ENCODE measurements at regions not wholly inside any gene's neighbourhood (a gene's known extent, or its start where the extent isn't known, plus 50 kb on each side); places are given as distances from the start of the nearest gene placed in this dataset.

DNA sequence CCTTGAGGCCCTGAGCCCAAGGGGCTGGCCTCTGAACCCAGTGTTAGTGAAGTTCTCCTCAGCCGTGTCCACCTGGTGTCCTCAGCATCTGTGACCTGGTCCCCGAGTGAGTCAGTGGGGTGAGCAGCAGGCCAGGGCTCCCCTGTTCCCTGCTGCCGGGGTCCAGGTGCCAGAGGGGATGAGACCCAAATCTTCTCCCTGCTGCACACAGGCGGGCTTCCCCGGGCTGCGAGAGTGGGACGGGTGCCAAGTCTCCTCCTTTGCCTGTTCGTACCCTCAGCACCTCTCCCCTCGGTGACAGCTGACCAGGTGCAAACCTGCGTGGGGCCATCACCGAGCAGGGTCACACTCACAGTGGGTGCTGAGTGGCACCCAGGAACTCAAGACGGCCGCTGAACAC lies 514.5 kb downstream of the TBC1D22A start:
- H3K27ac ChIP-seq (ENCODE audit: low read length), result no peak overlapping the region
- ATAC-seq, result no peak
- H3K4me3 ChIP-seq (ENCODE audit: low read length), result no peak overlapping the region
- 87% methylated on average over 13 of the region's 13 CpGs for WGBS (ENCODE audit: insufficient coverage)
- H3K36me3 ChIP-seq (ENCODE audit: control insufficient read depth, insufficient read depth, low read length), result no peaks in the 10 kb centered on the region
- Mint-ChIP-seq H3K36me3 (no peaks in the 10 kb centered on the region), H3K9me3 (no peaks in the 10 kb centered on the region), H3K27ac (no peak overlapping the region), H3K4me1 (no peaks in the 10 kb centered on the region), H3K27me3 (ENCODE audit: low read depth in 2 of 2) (peaks cover 0 to 4% of the 10 kb centered on the region in 2 donors), H3K4me3 (no peak overlapping the region)
- H3K9me3 ChIP-seq (ENCODE audit: control insufficient read depth, insufficient read depth, low read length), result no peaks in the 10 kb centered on the region
- no peaks in the 10 kb centered on the region for H3K27me3 ChIP-seq (ENCODE audit: control insufficient read depth, insufficient read depth, low read length)
- DNase-seq, result no peak
- intact Hi-C loops (cut with micrococcal nuclease), result no loop called here
- no peaks in the 10 kb centered on the region for H3K4me1 ChIP-seq (ENCODE audit: control insufficient read depth, insufficient read depth, low read length)
- TF ChIP-seq, protein P1, sequence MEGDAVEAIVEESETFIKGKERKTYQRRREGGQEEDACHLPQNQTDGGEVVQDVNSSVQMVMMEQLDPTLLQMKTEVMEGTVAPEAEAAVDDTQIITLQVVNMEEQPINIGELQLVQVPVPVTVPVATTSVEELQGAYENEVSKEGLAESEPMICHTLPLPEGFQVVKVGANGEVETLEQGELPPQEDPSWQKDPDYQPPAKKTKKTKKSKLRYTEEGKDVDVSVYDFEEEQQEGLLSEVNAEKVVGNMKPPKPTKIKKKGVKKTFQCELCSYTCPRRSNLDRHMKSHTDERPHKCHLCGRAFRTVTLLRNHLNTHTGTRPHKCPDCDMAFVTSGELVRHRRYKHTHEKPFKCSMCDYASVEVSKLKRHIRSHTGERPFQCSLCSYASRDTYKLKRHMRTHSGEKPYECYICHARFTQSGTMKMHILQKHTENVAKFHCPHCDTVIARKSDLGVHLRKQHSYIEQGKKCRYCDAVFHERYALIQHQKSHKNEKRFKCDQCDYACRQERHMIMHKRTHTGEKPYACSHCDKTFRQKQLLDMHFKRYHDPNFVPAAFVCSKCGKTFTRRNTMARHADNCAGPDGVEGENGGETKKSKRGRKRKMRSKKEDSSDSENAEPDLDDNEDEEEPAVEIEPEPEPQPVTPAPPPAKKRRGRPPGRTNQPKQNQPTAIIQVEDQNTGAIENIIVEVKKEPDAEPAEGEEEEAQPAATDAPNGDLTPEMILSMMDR (IDR thresholded peaks at IDR 0.05), result no peak

DNA sequence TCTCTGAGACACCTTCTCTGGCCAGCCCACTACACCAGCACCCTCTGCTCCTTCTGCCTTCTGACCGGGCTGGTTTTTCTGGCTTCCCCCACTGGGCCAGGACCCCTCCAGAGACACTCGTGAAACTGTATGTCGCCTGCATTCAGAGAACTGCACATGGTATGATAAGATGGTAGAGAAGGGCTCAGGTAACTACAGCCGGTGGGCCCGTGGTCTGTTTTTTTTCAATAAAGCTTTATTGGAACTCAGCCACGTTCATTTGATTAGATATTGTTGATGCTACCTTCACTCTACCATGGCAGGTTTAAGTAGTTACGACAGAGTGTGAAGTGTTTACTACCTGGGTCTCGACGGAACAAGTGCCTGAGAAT lies 514.0 kb downstream of the TBC1D22A start:
- peaks cover 0 to 4% of the 10 kb centered on the region in 2 donors for H3K27me3 Mint-ChIP-seq (ENCODE audit: low read depth in 2 of 2)
- no peaks in the 10 kb centered on the region for H3K4me1 ChIP-seq (ENCODE audit: control insufficient read depth, insufficient read depth, low read length)
- H3K27ac ChIP-seq (ENCODE audit: low read length), result no peak overlapping the region
- H3K9me3 ChIP-seq (ENCODE audit: control insufficient read depth, insufficient read depth, low read length), result no peaks in the 10 kb centered on the region
- no peaks in the 10 kb centered on the region for H3K36me3 Mint-ChIP-seq
- DNase-seq (no peak), ATAC-seq (no peak)
- intact Hi-C loops (cut with micrococcal nuclease), result no loop called here
- H3K4me3 Mint-ChIP-seq, result no peak overlapping the region
- H3K4me3 ChIP-seq (ENCODE audit: low read length), result no peak overlapping the region
- no peaks in the 10 kb centered on the region for H3K36me3 ChIP-seq (ENCODE audit: control insufficient read depth, insufficient read depth, low read length)
- no peaks in the 10 kb centered on the region for H3K4me1 Mint-ChIP-seq
- TF ChIP-seq, protein P1 (IDR thresholded peaks at IDR 0.05), result no peak
- 91% methylated on average over 9 of the region's 9 CpGs for WGBS (ENCODE audit: insufficient coverage)
- H3K27me3 ChIP-seq (ENCODE audit: control insufficient read depth, insufficient read depth, low read length), result no peaks in the 10 kb centered on the region
- no peak overlapping the region for H3K27ac Mint-ChIP-seq
- no peaks in the 10 kb centered on the region for H3K9me3 Mint-ChIP-seq

DNA sequence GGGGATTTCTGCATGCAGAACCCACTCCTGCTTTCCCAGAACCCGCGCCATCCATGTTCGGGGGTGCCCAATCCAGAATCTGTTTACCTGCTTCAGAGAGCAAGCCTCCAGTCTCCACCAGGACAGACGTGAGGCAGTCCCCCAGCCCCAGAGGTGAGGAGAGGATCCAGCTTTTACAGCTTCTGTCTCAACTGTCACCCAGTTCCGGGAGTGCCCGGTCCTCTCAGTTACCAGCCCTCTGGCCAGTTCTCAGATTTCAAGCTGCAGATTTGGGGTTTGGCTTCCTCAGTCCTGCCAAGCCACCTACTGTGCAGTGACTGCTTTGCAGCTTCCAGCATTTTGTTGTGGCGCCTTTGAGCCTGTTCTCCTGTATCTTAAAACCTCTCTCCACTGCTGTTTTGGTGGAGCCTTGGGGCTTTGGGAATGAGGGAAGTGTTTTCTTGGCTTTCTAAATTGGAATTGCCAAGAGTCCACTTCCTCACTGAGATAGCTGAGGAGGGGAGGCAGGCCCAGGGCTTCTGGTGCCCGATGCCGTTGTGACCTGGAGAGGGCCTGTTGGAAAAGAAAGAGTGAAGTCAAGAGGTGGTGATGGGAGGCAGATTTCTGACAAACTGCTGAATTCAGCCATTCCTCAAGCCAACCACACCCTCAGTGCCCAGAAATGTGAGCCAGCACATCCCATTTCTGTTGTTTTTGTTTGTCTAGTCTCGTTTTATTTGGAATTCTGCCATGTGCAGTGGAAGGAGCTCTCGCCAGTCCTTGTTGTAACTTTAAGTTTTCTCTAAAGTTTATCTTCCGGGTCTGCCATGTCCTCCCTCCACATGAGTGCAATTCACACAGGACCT lies 513.4 kb downstream of the TBC1D22A start:
- peaks cover 0 to 4% of the 10 kb centered on the region in 2 donors for H3K27me3 Mint-ChIP-seq (ENCODE audit: low read depth in 2 of 2)
- H3K4me3 Mint-ChIP-seq, result no peak overlapping the region
- Histone ChIP-seq H3K27me3 (ENCODE audit: control insufficient read depth, insufficient read depth, low read length) (no peaks in the 10 kb centered on the region), H3K27ac (ENCODE audit: low read length) (no peak overlapping the region), H3K9me3 (ENCODE audit: control insufficient read depth, insufficient read depth, low read length) (no peaks in the 10 kb centered on the region), H3K4me1 (ENCODE audit: control insufficient read depth, insufficient read depth, low read length) (no peaks in the 10 kb centered on the region), H3K36me3 (ENCODE audit: control insufficient read depth, insufficient read depth, low read length) (no peaks in the 10 kb centered on the region), H3K4me3 (ENCODE audit: low read length) (no peak overlapping the region)
- DNase-seq (no peak), ATAC-seq (no peak)
- intact Hi-C loops (cut with micrococcal nuclease), result no loop called here
- H3K9me3 Mint-ChIP-seq, result no peaks in the 10 kb centered on the region
- H3K4me1 Mint-ChIP-seq, result no peaks in the 10 kb centered on the region
- H3K27ac Mint-ChIP-seq, result no peak overlapping the region
- TF ChIP-seq, protein P1 (IDR thresholded peaks at IDR 0.05), result no peak
- H3K36me3 Mint-ChIP-seq, result no peaks in the 10 kb centered on the region
- WGBS (ENCODE audit: insufficient coverage), result 63% methylated on average over 12 of the region's 12 CpGs

DNA sequence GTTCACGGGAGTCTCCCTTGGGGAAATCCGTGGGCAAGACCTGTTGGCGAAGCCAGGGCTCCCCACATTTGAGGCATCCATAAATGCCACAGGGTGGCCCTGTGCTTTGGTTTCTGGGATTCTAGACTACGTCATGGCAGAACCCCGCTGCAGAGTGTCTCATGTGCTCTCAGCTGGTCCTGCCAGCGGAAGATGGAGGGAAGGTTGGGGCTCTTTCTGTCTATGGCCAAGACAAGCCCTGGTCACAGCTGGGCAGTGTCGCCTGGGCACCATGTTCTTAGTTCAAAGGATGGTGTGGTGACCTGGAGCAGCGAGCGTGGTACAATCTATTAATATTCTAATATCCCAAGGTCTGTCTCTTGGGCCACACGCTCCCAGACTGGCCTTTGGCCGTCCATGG lies 511.7 kb downstream of the TBC1D22A start:
- no peaks in the 10 kb centered on the region for H3K27me3 ChIP-seq (ENCODE audit: control insufficient read depth, insufficient read depth, low read length)
- Mint-ChIP-seq H3K4me3 (no peak overlapping the region), H3K27me3 (ENCODE audit: low read depth in 2 of 2) (peaks cover 0 to 4% of the 10 kb centered on the region in 2 donors), H3K4me1 (no peaks in the 10 kb centered on the region), H3K9me3 (no peaks in the 10 kb centered on the region), H3K36me3 (no peaks in the 10 kb centered on the region), H3K27ac (no peak overlapping the region)
- ATAC-seq (no peak), DNase-seq (no peak)
- no peaks in the 10 kb centered on the region for H3K36me3 ChIP-seq (ENCODE audit: control insufficient read depth, insufficient read depth, low read length)
- intact Hi-C loops (cut with micrococcal nuclease), result no loop called here
- H3K4me3 ChIP-seq (ENCODE audit: low read length), result no peak overlapping the region
- H3K27ac ChIP-seq (ENCODE audit: low read length), result no peak overlapping the region
- TF ChIP-seq, protein P1 (IDR thresholded peaks at IDR 0.05), result no peak
- no peaks in the 10 kb centered on the region for H3K9me3 ChIP-seq (ENCODE audit: control insufficient read depth, insufficient read depth, low read length)
- no peaks in the 10 kb centered on the region for H3K4me1 ChIP-seq (ENCODE audit: control insufficient read depth, insufficient read depth, low read length)
- 92% methylated on average over 11 of the region's 11 CpGs for WGBS (ENCODE audit: insufficient coverage)
